ENCODE measurements at regions not wholly inside any gene's neighbourhood (a gene's known extent, or its start where the extent isn't known, plus 50 kb on each side); places are given as distances from the start of the nearest gene placed in this dataset.

DNA sequence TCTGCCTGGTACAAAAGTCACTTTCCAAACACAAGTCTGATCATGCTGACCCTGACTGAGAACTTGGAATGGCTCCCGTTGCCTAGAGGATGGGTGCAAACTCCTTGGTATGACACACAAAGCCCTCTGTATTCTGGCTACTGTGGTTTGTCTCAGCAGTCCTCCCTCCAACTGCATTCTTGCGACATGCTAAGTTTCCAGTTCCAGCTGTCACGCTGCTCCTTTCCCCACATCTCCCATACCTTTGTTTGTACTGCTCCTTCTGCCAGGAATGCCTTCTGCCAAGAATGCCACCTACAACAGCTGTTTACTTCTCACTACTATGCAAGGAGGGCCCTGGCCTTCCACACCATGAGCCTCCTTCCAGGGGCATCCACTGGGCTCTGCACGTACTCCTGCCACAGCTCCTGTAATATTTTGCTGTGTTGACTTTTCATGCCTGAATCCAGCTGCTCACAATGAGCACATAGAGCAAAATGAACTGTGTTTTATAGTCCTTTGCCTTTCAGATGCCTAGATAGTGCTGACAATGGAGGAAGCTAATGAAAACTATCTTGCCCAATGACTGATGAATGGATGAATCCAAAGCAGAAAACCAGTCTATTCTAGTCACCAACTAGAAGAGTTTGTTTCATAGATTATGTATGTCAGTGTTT lies 543.7 kb downstream of the EFNB2 start:
- no peak for DNase-seq (ENCODE audit: low read depth in 1 of 2, low spot score in 1 of 2)

DNA sequence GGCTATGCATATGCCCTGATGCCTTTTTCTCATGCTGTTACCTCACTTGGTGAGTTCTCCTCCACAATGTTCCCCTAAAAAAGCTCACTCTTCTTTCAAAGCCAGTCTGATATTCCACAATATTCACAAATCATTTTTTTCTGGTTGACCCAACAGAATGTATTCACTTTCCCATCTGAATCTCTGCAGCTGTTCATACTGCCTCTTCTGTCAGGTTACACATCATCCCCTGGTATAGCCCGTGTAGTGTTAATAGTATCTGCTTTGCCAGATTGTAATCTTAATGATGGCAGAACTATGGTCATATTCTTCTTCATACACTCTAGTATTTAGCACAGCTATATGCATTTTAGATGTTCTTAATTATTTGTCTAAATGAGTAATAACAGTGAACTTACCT lies 544.3 kb downstream of the EFNB2 start:
- DNase-seq (ENCODE audit: low read depth in 1 of 2, low spot score in 1 of 2) = no peak

DNA sequence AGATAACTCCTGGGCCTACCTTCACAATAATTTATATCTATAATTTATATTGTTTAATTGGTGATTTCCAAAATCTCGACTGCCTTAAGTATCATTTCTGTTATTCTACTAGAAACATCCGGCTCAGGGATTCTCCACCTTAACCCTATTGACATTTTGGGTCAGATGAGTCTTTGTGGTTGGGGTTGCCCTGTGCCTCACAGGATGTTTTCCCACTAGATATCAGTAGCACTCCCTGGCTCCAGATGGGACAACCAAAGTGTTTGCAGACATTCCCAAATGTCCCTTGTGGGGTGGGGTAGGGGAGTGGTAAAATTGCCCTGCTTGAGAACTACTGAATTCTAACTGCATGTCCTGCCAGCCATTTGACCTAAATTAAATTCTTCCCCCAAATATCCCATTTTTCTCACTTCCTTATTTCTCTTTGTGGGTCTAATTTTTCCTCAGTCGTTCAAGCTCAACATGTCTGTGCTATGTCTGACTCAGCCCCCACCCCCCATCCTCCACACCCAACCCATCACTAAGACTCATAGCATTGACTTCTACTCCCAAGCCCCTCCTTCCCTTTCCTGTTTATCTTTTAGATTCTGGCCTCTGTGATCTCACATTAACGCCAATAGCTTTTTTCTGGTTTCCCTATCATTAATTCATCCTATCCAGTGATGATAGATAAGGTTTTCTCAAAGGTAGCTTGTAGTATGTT lies 545.1 kb downstream of the EFNB2 start:
- no peak for DNase-seq (ENCODE audit: low read depth in 1 of 2, low spot score in 1 of 2)

DNA sequence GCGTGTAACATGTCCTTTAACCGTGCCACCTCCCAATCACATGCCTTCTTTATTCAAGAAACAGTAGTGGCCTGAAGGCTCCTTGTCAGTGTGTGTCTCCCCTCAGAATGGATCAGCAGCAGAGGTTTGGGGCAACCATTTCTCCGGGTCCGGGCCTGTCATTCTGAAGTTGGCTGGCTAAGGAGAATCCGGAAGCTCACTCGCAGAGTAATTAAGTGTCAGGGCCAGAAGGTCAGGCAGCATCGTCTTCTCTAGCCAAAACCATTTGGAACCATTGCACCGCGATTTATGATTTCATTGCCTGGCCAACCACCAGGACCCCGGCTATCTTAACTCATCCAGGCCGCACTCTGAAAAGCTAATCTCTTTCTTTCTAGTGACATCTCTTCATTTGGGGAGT lies 550.8 kb downstream of the EFNB2 start:
- DNase-seq (ENCODE audit: low read depth in 1 of 2, low spot score in 1 of 2) = no peak

DNA sequence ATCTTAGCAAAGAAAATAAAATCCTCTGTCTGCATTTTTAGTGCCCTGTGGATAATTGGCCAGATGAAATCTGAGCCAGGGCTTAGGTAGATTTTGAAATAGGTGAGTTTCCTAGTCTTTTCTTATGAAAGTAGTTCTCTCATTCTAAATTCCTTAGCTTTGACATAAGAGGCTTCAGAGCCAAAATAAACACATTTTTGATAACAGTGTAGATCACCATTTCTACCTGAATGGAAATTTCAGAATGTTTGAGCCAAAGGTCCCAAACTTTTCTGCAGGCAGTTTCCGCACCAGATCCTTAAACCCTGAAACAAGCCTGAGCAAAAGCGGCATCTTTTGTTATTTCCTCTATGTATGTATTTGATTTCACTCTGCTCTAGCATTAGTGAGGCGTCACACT lies 551.2 kb downstream of the EFNB2 start:
- no peak for DNase-seq (ENCODE audit: low read depth in 1 of 2, low spot score in 1 of 2)

DNA sequence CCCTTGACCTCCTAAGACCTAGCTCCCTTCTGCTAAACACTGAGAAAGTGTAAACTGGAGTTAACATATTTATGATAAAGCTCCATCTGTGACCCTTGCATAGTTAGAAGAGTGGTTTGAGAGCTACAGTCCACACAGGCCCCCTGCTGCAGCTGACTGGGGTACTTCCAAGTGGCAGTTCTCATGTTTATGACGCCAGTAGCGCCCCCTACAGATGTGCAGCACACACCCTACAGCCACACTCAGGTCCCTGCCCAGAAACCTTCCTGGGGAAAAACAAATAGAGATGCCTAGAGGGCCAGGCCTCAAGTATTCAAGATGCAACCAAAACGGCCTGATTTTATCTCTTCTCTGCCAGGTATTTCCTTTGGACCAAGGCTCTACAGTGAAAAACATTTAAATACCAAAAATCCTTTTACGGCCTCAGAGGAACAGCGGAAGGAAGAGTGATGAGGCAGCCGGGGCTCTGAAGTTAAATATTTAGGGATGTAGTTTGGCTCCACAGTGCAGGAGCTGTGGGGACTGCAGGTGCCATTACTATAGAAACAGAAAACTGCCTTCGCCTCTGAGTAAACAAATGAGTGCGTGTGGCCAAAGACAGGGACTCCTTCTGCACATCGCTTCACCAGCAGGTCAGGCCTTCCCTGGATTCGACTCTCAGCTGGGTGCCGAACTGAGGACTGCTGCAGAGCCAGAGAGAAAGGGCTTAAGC lies 553.1 kb downstream of the EFNB2 start:
- no peak for DNase-seq (ENCODE audit: low read depth in 1 of 2, low spot score in 1 of 2)

DNA sequence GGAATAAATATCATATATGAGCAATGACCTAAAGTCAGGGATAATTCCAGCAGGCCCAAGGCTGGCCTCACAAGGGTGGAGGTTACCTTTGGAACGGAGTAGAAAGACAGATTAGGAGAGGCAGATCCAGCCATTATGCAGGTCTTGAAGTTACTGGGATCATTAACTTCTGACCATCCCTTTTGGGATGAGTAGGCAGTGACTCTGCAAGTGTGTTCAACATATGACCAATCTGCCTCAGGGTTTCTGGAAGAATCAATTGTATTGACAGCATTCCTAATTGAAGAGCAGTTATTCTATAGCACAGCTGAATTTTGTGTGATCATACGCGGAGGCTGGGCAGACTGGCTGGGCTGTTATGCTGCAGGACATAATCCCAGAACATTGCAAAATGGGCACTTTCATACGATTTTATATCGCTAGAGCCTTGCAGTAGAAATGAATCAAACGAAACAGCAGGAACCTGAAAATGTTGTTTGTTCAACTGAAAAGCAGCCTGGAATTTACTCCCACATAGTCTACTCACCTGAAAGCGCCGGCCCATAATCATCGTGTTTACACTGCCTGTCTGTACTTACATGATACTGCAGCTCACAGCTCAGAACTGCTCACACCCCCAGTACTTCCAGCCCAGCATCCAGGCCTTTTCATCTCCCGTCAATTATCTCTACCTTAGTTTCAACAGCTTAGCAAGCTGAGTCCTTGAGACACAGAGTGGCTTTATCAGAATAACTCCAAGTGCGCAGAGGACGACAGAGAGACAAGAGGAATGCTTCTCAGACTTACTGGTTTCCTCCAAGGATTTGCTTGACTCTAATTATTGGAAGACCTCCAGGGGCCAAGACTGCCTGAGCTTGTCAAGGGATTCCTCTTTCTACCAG lies 556.1 kb downstream of the EFNB2 start:
- DNase-seq (ENCODE audit: low read depth in 1 of 2, low spot score in 1 of 2) = no peak

DNA sequence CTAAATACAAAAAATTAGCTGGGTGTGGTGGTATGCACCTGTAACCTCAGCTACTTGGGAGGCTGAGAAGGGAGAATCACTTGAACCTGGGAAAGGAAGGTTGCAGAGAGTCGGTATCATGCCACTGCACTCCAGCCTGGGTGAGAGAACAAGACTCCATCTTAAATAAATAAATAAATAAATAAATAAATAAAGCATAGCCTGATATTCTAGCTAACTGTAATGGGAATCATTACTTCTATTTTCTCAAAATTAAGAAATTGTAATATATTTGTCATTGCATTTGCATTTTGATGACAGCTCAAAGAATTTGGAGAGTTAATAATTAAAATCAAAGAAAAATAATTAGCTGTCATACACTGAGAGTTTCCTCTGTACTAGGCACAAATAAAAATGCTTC lies 561.1 kb downstream of the EFNB2 start:
- no peak for DNase-seq (ENCODE audit: low read depth in 1 of 2, low spot score in 1 of 2)

DNA sequence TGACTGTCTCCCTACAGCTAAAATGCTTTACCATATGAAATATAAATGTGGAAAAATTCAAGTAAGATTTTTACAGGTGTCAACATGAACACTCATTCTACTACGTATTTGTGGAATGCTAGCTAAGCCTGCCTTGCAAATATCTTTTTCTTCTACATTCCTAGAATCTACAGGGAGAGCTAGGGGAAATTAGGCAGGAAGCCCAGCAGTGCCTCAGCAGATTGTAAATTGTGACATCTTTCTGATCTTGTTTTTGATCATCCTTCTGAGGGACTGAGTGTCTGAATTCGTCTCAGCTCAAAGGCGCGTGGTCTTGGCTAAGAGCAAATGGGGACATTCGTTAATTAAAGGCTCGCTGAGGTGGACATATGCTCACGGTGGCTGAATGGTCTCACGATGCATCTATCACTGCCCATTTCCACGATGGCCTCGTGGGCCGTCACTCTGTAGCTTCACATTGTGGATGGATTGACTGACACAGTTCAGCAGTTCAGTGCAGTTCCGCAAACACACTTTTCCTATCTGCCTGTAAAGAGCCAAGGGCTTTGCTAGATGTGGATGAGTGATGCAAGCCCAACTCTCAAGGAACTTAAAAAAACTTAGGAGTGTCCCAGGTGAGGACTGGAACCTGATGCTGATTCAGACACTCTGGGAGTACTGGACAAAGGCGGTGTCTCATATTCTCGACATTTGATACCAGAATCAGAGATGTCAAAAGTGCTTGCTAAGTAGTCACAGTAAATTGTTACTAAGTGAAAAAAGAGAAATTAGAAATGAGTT lies 562.5 kb downstream of the EFNB2 start:
- no peak for DNase-seq (ENCODE audit: low read depth in 1 of 2, low spot score in 1 of 2)

DNA sequence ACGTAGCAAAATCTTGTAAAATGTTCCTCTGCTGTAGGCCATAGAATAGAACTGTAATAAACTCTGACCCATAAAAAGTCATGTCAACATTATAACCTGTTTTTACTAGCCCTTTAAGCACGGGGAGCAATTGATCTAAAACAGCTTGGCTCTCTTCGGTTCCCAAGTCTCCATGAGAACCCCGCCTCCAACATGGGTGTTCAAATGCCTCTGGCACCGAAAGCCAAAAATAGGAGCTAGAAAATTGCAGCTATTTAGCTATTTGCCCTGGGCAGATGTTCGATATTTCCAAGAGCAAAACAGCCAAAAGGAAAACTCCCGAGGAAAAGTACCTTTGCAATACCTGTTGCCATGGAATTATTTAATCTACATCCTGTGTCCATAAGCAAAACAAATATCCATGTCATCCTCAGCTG lies 563.1 kb downstream of the EFNB2 start:
- no peak for DNase-seq (ENCODE audit: low read depth in 1 of 2, low spot score in 1 of 2)

DNA sequence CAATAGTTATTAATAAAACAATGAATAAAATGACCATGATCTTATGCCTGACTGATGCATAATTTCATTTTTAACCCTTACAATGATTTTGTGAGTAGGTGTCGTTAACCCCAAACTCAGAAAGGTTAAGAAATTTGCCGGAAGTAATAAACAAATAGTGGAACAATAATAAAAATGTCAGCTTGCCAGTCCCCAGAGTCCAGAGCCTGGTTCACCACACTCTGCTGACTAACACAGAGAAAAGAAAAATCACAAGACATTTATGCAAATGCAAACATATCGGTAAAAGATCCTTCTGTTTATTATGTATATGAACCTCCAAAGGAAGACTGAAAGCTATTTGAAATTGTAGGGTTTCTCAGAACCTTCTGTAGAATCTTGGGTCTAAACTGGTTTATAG lies 563.7 kb downstream of the EFNB2 start:
- DNase-seq (ENCODE audit: low read depth in 1 of 2, low spot score in 1 of 2) = no peak

DNA sequence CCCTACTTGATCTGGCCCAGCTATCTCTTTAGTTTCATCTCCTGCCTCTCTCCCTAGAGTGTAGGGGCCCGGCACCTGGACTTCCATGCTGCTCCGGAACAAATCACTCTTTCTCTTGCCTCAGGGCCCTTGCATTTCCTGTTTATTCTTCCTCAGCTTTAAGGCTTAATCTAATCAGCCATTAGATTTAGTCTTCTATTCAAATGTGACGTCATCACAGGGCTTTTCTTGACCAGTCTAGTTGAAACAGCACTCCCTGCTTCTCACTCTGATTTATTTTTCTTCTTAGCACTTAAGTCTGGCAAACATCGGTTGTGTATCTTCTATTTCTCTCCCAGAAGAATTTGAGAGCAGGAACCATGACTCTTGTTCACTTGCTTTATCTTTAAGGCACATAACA lies 564.1 kb downstream of the EFNB2 start:
- DNase-seq (ENCODE audit: low read depth in 1 of 2, low spot score in 1 of 2) = no peak

DNA sequence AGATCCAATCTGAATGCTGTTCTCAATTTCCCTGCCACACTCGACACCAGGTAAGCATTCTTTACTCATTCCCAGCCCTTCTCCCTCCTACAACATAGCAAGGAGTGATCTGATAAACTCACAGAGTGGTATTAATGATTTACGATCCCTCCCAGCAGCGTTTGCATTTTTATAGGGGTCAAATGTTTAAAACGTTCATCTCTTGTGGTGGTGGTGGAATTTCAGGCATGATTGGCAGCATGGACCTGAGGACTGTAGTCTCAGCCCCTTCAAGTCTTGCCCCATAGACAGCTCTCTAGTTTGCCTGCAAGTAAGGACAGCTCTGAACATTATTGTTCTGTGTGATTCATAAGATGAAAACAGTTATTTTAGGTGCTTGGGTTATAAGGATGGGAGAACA lies 565.7 kb downstream of the EFNB2 start:
- DNase-seq (ENCODE audit: low read depth in 1 of 2, low spot score in 1 of 2) = no peak

DNA sequence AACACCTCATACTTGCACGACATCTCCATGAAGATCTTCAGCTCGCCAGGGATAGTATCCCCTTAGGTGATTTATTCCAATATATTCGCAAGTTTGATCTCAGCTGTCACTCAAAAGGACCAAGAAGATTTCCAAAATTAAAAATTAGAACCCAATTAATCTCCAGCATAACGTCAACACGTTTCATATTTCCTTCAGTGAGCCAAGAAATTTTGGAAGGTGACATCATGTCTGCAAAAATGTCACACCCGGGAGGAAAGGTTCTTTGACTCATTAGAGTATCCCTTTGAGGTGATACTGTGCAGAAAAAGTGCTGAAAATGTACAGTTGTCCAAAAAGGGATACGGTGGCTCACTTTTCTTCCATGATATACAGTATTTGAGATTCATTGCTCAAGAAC lies 569.6 kb downstream of the EFNB2 start:
- no peak for DNase-seq (ENCODE audit: low read depth in 1 of 2, low spot score in 1 of 2)

DNA sequence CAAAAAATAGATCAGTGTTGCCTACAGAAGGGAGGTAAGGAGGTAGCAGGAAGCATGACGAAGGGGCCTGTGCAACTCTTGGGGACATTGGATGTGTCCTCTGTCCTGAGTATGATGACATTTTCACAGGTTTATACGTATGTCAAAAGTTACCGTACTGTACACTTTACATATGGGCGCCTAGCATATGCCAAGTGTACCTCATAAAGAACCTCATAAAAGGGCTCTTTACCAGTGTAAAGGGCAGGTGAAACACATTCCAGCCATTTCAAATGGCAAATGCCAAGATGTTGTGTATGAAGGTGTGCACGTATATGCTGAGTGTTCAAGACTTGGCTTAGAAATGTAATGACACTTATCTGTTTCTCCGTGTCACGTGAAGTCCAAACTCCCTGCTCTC lies 573.4 kb downstream of the EFNB2 start:
- DNase-seq (ENCODE audit: low read depth in 1 of 2, low spot score in 1 of 2) = no peak

DNA sequence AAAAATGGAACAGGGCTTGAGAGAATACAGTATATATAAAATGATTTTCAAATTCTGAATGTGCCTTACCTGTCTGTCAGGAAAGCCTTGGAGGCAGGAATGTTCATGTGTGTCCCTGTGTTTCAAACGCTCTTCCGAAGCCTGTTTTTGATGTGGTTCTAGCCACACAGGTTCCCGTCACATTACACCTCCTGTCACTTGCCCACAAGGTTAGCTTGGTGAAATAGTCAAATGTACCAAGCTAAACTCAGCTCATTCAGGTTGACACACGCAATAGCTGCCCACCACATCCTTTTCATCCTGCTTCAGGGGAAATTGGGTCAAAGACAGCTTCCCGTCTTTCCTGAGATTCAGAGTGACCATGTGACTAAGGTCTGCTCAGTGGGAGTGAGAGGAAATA lies 574.0 kb downstream of the EFNB2 start:
- no peak for DNase-seq (ENCODE audit: low read depth in 1 of 2, low spot score in 1 of 2)

DNA sequence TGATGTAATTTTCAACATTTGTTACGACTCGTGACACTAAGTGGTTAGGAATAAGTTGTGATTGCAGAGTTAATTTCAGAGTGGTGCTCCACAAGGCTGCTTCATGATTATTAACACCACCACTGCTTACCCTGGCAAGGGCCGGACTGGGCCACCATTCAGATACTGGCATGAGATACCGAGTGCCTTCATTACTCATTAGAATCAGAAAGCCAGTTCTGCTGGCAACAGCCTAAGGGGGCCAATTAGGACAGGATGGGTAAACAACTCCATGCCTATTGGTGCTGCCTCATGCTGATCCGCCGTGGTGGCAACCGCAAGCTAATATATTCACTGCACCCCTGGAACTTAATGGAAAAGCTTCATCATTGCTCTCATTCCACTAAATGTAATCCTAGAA lies 575.1 kb downstream of the EFNB2 start:
- no peak for DNase-seq (ENCODE audit: low read depth in 1 of 2, low spot score in 1 of 2)

DNA sequence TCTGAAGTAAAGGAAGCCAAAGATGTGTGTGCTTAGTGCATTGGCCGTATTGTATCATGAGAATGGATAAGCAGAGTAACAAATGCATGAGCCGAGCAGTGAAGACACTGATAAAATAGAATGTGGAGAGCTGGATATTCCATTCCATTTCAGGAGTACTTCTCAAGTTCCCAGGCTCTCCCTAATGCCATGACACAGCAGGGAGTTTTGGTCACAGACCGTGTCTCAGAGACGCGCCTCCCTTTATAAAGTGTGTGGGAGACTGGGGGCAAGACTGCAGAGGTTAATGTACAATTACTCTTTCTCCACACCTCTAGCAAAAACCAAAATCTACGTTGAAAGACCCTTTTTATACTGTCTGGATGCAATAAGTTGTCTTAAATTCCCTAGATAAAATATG lies 575.6 kb downstream of the EFNB2 start:
- no peak for DNase-seq (ENCODE audit: low read depth in 1 of 2, low spot score in 1 of 2)

DNA sequence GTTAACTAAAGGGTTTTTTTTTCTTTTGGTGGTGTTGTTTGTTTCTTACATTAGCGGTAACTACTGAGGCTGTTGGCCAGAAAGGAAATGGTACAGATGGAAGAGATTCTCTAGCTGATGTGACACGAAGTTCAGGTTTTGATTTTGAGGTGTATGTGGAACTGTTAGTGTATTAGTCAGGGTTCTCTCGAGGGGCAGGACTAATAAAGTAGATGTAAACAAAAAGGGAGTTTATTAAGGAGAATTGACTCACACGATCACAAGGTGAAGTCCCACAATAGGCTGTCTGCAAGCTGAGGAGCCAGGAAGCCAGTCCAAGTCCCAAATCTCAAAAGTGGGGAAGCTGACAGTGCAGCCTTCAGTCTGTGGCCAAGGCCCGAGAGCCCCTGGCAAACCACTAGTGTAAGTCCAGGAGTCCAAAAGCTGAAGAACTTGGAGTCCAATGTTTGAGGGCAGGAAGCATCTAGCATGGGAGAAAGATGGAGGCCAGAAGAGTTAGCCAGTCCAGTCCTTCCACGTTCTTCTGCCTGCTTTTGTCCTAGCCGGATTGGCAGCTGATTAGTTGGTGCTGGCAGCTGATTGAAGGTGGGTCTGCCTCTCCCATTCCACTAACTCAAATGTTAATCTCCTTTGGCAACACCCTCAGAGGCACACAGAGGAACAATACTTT lies 577.6 kb downstream of the EFNB2 start:
- no peak for DNase-seq (ENCODE audit: low read depth in 1 of 2, low spot score in 1 of 2)

DNA sequence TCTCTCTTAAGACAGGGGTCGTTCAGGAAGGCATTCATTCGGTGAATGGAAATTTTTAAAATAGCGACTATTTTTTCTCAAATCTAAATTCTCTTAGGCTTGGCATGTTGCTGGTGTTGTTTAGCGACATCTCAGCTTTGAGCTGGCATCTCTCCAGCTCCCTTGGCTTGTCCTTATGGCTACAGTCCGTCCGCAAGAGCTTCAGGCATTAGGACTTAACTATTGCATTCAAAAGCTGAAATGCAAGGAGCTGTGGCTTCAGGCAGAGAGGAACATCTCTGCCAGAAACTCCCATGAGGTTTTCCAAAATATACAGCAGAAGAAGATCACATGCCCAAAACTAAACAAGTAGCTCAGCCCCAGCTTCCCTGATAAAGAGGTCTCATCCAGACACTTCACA lies 578.5 kb downstream of the EFNB2 start:
- no peak for DNase-seq (ENCODE audit: low read depth in 1 of 2, low spot score in 1 of 2)
